Thyroid gland (tissue), 4 donors: ENCODE measurements at regions not wholly inside any gene's neighbourhood (a gene's known extent, or its start where the extent isn't known, plus 50 kb on each side); places are given as distances from the start of the nearest gene placed in this dataset.
A peak's percentile ranks its signal among the peaks of the same experiment; 100 is the strongest.

ENCODE experiments used
- DNase-seq, 2 donors: peaks; one replicate each; pipeline ENCODE4 v3.0.0-alpha.2; 2019
- H3K27ac ChIP-seq, 3 donors: fragments of 200-600 bp; sonication (generic); 1 replicate in 2 of 3; 2 replicates in 1 of 3; pipeline ENCODE4 v1.5.1; 2016 to 2019; ENCODE audit warnings: mild to moderate bottlenecking in 1 of 3, moderate library complexity in 1 of 3
- H3K27me3 ChIP-seq: fragments of 200-600 bp; sonication (generic); one replicate; pipeline ENCODE4 v1.5.1; 2019
- H3K36me3 ChIP-seq, 2 donors: fragments of 200-600 bp; sonication (generic); one replicate each; pipeline ENCODE4 v1.5.1; 2016 to 2019
- H3K4me1 ChIP-seq, 2 donors: fragments of 200-600 bp; sonication (generic); one replicate each; pipeline ENCODE4 v1.5.1; 2017 to 2019
- H3K4me3 ChIP-seq, 3 donors: fragments of 200-600 bp; sonication (generic); replicated peaks in 1 of 3; 1 replicate in 2 of 3; 2 replicates in 1 of 3; pipeline ENCODE4 v1.5.1; 2016; ENCODE audit warnings: mild to moderate bottlenecking in 1 of 3
- H3K9me3 ChIP-seq: fragments of 200-600 bp; sonication (generic); one replicate; pipeline ENCODE4 v1.5.1; 2017
- POLR2A ChIP-seq, 2 donors: fragments of 450-650 bp; IDR thresholded peaks; one replicate each; pipeline ENCODE4 v1.6.1; 2017; ENCODE audit warnings: antibody characterized with exemption in 2 of 2, mild to moderate bottlenecking in 2 of 2, moderate library complexity in 1 of 2
- WGBS, 2 donors: methylation state at CpG; one replicate each; pipeline ENCODE4 v1.1.5; 2017; 5-methylcytosine and 5-hydroxymethylcytosine counted together
- intact Hi-C: fragments of 100-400 bp; cut with DNase I; formaldehyde crosslinking; loops from one replicate; pipeline ENCODE4 v1.15.1; 2023
- TF ChIP-seq, protein P1 (sequence below), 6 experiments: fragments of 200-600 bp in 3 of 6; fragments of 450-650 bp in 3 of 6; sonication (generic) in 3 of 6; IDR thresholded peaks; one replicate each; pipeline ENCODE4 v1.5.1; 2016 to 2019; ENCODE audit warnings: antibody characterized with exemption in 6 of 6, mild to moderate bottlenecking in 2 of 6, inconsistent platforms in 1 of 6, moderate library complexity in 1 of 6

DNA sequence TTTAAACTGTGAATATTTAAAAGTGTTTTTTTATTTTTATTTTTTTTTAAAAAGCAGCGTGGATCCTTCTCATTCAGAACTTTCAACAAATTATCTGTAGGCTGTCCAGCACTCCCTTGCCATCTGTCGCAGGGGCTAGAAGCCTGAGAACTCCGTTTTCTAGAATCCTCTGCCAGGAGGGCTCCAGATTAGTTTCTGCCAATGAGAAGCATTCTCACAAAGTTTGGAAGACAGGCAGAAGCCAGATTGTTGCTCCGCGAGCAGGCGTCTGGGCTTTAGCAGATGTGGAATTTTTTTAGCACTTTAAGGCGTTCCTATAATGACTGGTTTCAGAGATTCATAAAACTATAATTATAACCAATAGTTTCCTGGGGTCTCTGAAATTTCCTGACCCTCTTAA is 220.9 kb upstream of the KIAA1217 start:
- WGBS, 2 donors: 88 to 92% methylated on average over 7 of the region's 7 CpGs
- TF ChIP-seq POLR2A (IDR thresholded peaks at IDR 0.05): no peak
- TF ChIP-seq, protein P1, sequence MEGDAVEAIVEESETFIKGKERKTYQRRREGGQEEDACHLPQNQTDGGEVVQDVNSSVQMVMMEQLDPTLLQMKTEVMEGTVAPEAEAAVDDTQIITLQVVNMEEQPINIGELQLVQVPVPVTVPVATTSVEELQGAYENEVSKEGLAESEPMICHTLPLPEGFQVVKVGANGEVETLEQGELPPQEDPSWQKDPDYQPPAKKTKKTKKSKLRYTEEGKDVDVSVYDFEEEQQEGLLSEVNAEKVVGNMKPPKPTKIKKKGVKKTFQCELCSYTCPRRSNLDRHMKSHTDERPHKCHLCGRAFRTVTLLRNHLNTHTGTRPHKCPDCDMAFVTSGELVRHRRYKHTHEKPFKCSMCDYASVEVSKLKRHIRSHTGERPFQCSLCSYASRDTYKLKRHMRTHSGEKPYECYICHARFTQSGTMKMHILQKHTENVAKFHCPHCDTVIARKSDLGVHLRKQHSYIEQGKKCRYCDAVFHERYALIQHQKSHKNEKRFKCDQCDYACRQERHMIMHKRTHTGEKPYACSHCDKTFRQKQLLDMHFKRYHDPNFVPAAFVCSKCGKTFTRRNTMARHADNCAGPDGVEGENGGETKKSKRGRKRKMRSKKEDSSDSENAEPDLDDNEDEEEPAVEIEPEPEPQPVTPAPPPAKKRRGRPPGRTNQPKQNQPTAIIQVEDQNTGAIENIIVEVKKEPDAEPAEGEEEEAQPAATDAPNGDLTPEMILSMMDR (IDR thresholded peaks at IDR 0.05): no peak
- intact Hi-C loops: no loop called here

GRCh38 chr10:23994459-23995046 is 214.4 kb upstream of the KIAA1217 start:
- WGBS, 2 donors: 28 to 35% methylated on average over 6 of the region's 6 CpGs
- H3K27me3 ChIP-seq: no peaks in the 10 kb centered on the region
- H3K4me3 ChIP-seq: no peak overlapping the region
- no peaks in the 10 kb centered on the region for H3K36me3 ChIP-seq
- peaks cover 7 to 10% of the 10 kb centered on the region in 2 donors for H3K4me1 ChIP-seq
- H3K9me3 ChIP-seq: no peaks in the 10 kb centered on the region
- DNase-seq: peak; percentile 77 to 78
- TF ChIP-seq POLR2A (IDR thresholded peaks at IDR 0.05): no peak
- TF ChIP-seq, protein P1 (IDR thresholded peaks at IDR 0.05): peak; percentile 81 to 97 (median 87)
- intact Hi-C loops: loop anchor here (5.0 to 10.0 kb wide), 2 partner anchors 198 to 520 kb away; no protein-coding TSS in a partner anchor
- H3K27ac ChIP-seq: peak overlapping the region in 1 of 3 donors; percentile 43

More for the DNA sequence above, 220.9 kb upstream of the KIAA1217 start:
- H3K4me3 ChIP-seq: no peak overlapping the region
- H3K36me3 ChIP-seq: no peaks in the 10 kb centered on the region
- no peak for DNase-seq
- no peaks in the 10 kb centered on the region for H3K27me3 ChIP-seq
- no peaks in the 10 kb centered on the region for H3K4me1 ChIP-seq
- no peaks in the 10 kb centered on the region for H3K9me3 ChIP-seq
- H3K27ac ChIP-seq: no peak overlapping the region

DNA sequence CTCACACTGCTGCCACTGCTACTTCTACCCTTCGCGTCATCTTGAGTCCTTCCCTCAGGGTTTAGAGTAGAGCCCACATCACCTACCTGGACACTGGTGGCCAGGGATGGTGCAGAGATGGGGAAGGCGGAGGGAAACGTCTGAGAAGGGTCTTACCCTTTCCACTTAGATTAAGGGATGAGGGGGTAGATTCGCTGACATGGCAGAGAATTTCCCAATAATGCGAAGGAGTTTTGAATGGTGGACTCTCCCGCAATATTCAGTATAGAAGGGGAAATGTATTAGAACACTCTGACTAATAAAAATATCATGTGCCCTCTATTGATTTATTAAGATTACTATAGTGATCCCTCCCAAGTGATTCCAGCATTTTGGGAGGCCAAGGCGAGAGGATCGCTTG is 209.5 kb upstream of the KIAA1217 start:
- Histone ChIP-seq H3K9me3 (no peaks in the 10 kb centered on the region), H3K4me3 (no peak overlapping the region), H3K4me1 (peaks cover 7 to 10% of the 10 kb centered on the region in 2 donors), H3K36me3 (no peaks in the 10 kb centered on the region), H3K27me3 (no peaks in the 10 kb centered on the region), H3K27ac (no peak overlapping the region)
- TF ChIP-seq, protein P1 (IDR thresholded peaks at IDR 0.05): no peak
- no peak for TF ChIP-seq POLR2A (IDR thresholded peaks at IDR 0.05)
- intact Hi-C loops: loop anchor here (5.0 to 10.0 kb wide), 2 partner anchors 193 to 515 kb away; no protein-coding TSS in a partner anchor
- WGBS, 2 donors: 95 to 99% methylated on average over 9 of the region's 9 CpGs
- no peak for DNase-seq

DNA sequence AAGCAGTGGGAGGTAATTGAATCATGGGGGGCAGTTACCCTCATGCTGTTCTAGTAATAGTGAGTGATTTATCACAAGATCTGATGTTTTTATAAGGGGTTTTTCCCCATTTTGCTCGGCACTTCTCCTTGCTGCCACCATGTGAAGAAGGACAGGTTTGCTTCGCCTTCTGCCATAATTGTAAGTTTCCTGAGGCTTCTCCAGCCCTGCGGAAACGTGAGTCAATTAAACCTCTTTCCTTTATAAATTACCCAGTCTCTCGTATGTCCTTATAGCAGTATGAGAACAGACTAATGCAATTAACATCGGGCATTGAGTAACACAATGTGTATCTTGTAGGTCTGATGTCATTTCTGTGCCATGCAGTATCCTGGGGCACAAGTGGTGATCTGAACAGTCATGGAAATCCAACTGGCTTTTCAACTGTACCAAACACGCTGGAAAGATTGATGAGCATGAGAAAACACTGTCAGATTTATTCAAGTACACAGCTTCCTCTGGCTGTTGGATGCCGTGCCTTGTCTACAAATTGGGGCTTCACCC is 208.6 kb upstream of the KIAA1217 start:
- intact Hi-C loops: loop anchor here (10.0 kb wide), 1 partner anchor 354 kb away; no protein-coding TSS in a partner anchor
- TF ChIP-seq POLR2A (IDR thresholded peaks at IDR 0.05): no peak
- TF ChIP-seq, protein P1 (IDR thresholded peaks at IDR 0.05): no peak
- Histone ChIP-seq H3K4me3 (no peak overlapping the region), H3K27me3 (no peaks in the 10 kb centered on the region), H3K9me3 (no peaks in the 10 kb centered on the region), H3K36me3 (no peaks in the 10 kb centered on the region), H3K27ac (no peak overlapping the region), H3K4me1 (peaks cover 3 to 6% of the 10 kb centered on the region in 2 donors)
- DNase-seq: no peak
- 88 to 91% methylated on average over 8 of the region's 8 CpGs for WGBS, 2 donors

DNA sequence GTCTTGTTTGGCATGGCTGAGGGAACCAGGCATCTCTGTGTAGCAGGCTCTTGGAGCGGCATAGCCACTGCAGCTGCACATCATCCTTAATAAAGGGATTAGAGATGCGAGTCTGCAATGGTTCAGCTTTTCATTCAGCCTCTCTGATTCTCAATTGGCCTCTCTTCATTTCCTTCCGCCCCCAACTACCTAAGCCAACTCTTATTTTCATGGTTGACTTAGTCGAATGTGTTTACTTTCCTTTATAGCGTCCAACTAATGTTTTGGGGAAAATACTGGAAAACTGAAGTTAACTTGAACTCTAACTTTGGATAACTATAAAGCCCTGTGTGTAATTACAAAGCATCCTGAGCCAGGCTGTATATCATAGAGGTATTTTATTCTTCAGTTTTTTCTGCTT is 202.2 kb upstream of the KIAA1217 start:
- no peak for DNase-seq
- Histone ChIP-seq H3K27ac (no peak overlapping the region), H3K9me3 (no peaks in the 10 kb centered on the region), H3K4me1 (peaks cover 15 to 30% of the 10 kb centered on the region in 2 donors), H3K4me3 (no peak overlapping the region), H3K36me3 (no peaks in the 10 kb centered on the region), H3K27me3 (no peaks in the 10 kb centered on the region)
- intact Hi-C loops: loop anchor here (10.0 kb wide), 1 partner anchor 348 kb away; no protein-coding TSS in a partner anchor
- TF ChIP-seq, protein P1 (IDR thresholded peaks at IDR 0.05): no peak
- TF ChIP-seq POLR2A (IDR thresholded peaks at IDR 0.05): no peak
- 58% methylated on average over 5 of the region's 5 CpGs for WGBS, 2 donors
